ENCODE measurements at regions not wholly inside any gene's neighbourhood (a gene's known extent, or its start where the extent isn't known, plus 50 kb on each side); places are given as distances from the start of the nearest gene placed in this dataset.

- TF ChIP-seq CTCF (IDR thresholded peaks at IDR 0.05) (no peak), POLR2AphosphoS5 (IDR thresholded peaks at IDR 0.05; ENCODE audit: low read depth, low read length) (no peak), TCF7L2 (IDR thresholded peaks at IDR 0.05; ENCODE audit: low read depth, low read length) (no peak)
- TF ChIP-seq, protein P1, sequence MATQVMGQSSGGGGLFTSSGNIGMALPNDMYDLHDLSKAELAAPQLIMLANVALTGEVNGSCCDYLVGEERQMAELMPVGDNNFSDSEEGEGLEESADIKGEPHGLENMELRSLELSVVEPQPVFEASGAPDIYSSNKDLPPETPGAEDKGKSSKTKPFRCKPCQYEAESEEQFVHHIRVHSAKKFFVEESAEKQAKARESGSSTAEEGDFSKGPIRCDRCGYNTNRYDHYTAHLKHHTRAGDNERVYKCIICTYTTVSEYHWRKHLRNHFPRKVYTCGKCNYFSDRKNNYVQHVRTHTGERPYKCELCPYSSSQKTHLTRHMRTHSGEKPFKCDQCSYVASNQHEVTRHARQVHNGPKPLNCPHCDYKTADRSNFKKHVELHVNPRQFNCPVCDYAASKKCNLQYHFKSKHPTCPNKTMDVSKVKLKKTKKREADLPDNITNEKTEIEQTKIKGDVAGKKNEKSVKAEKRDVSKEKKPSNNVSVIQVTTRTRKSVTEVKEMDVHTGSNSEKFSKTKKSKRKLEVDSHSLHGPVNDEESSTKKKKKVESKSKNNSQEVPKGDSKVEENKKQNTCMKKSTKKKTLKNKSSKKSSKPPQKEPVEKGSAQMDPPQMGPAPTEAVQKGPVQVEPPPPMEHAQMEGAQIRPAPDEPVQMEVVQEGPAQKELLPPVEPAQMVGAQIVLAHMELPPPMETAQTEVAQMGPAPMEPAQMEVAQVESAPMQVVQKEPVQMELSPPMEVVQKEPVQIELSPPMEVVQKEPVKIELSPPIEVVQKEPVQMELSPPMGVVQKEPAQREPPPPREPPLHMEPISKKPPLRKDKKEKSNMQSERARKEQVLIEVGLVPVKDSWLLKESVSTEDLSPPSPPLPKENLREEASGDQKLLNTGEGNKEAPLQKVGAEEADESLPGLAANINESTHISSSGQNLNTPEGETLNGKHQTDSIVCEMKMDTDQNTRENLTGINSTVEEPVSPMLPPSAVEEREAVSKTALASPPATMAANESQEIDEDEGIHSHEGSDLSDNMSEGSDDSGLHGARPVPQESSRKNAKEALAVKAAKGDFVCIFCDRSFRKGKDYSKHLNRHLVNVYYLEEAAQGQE (IDR thresholded peaks at IDR 0.05; ENCODE audit: insufficient read depth in 1 of 2, low read depth in 2 of 2, low read length in 1 of 2): no peak
These were observed 844.6 kb upstream of the ROBO1 start for GRCh38 chr3:80612366-80612765.

Measured in Panc1 (cell line).